Stomach (tissue), 4 donors: ENCODE measurements at regions not wholly inside any gene's neighbourhood (a gene's known extent, or its start where the extent isn't known, plus 50 kb on each side); places are given as distances from the start of the nearest gene placed in this dataset.

ENCODE experiments used
- EP300 ChIP-seq: sonication (generic); formaldehyde crosslinking; IDR thresholded peaks from one replicate; pipeline ENCODE4 v1.6.1; 2017; ENCODE audit warnings: antibody characterized with exemption
- POLR2A ChIP-seq, 4 donors: fragments of 450-650 bp; IDR thresholded peaks; one replicate each; pipeline ENCODE4 v1.6.1; 2016; ENCODE audit warnings: antibody characterized with exemption in 4 of 4, control low read depth in 2 of 4, mild to moderate bottlenecking in 1 of 4, moderate library complexity in 1 of 4
- POLR2AphosphoS5 ChIP-seq, 3 donors: sonication (generic); formaldehyde crosslinking; IDR thresholded peaks; one replicate each; pipeline ENCODE4 v1.6.1; 2016; ENCODE audit warnings: antibody characterized with exemption in 3 of 3
- TF ChIP-seq, protein P1 (sequence below), 7 experiments: fragments of 450-650 bp in 4 of 7; fragments of 200-600 bp in 3 of 7; sonication (generic) in 3 of 7; IDR thresholded peaks; one replicate each; pipeline ENCODE4 v1.5.1; 2016 to 2019; ENCODE audit warnings: antibody characterized with exemption in 7 of 7, control low read depth in 2 of 7, mild to moderate bottlenecking in 1 of 7

DNA sequence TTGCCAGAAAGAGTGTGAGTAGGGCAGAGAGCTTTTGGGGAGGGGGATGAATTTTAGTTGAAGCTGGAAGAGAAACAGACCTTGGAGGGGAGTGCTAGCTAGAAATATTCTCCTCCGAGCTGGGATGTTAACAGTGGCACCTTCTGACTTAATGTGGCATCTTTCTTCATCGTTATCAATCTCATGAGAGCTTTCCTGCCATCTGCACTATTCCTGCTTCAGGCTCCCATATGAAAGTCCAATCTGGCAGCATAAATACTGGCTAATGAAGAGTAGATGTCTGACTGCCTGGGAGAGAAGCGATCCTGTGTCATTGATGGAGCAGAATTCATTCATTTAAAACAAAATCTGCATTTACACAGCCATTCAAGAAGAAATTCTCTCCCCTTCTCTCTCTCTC is 284.5 kb downstream of the TMEM38B start:
- TF ChIP-seq, protein P1, sequence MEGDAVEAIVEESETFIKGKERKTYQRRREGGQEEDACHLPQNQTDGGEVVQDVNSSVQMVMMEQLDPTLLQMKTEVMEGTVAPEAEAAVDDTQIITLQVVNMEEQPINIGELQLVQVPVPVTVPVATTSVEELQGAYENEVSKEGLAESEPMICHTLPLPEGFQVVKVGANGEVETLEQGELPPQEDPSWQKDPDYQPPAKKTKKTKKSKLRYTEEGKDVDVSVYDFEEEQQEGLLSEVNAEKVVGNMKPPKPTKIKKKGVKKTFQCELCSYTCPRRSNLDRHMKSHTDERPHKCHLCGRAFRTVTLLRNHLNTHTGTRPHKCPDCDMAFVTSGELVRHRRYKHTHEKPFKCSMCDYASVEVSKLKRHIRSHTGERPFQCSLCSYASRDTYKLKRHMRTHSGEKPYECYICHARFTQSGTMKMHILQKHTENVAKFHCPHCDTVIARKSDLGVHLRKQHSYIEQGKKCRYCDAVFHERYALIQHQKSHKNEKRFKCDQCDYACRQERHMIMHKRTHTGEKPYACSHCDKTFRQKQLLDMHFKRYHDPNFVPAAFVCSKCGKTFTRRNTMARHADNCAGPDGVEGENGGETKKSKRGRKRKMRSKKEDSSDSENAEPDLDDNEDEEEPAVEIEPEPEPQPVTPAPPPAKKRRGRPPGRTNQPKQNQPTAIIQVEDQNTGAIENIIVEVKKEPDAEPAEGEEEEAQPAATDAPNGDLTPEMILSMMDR (IDR thresholded peaks at IDR 0.05): no peak
- TF ChIP-seq POLR2AphosphoS5 (IDR thresholded peaks at IDR 0.05) (no peak), POLR2A (IDR thresholded peaks at IDR 0.05) (no peak), EP300 (no peak)
